Astrocyte of the hippocampus (primary cell): ENCODE measurements at regions not wholly inside any gene's neighbourhood (a gene's known extent, or its start where the extent isn't known, plus 50 kb on each side); places are given as distances from the start of the nearest gene placed in this dataset.

Source experiments
- DNase-seq: peaks from one replicate; pipeline ENCODE4 v3.0.0; 2011; ENCODE audit warnings: low read depth, low spot score

GRCh38 chr14:32003585-32003984 lies 73.5 kb upstream of the ARHGAP5 start:
- no peak for DNase-seq

GRCh38 chr14:32004300-32004699 lies 72.8 kb upstream of the ARHGAP5 start:
- DNase-seq: no peak

- no peak for DNase-seq
These were observed 71.5 kb upstream of the ARHGAP5 start for GRCh38 chr14:32005628-32006027.

- DNase-seq: no peak
These were observed 70.6 kb upstream of the ARHGAP5 start for GRCh38 chr14:32006263-32007110.

- DNase-seq: no peak
These were observed 69.2 kb upstream of the ARHGAP5 start for GRCh38 chr14:32007755-32008362.

GRCh38 chr14:32008602-32009193 lies 68.4 kb upstream of the ARHGAP5 start:
- no peak for DNase-seq

- no peak for DNase-seq
These were observed 67.7 kb upstream of the ARHGAP5 start for GRCh38 chr14:32009221-32009975.

GRCh38 chr14:32009976-32010581 lies 67.0 kb upstream of the ARHGAP5 start:
- no peak for DNase-seq

- DNase-seq: no peak
These were observed 66.4 kb upstream of the ARHGAP5 start for GRCh38 chr14:32010604-32011125.

- DNase-seq: no peak
These were observed 65.9 kb upstream of the ARHGAP5 start for GRCh38 chr14:32011225-32011624.

GRCh38 chr14:32012062-32012461 lies 65.0 kb upstream of the ARHGAP5 start:
- no peak for DNase-seq

- DNase-seq: no peak
These were observed 64.5 kb upstream of the ARHGAP5 start for GRCh38 chr14:32012571-32012970.

- DNase-seq: no peak
These were observed 64.0 kb upstream of the ARHGAP5 start for GRCh38 chr14:32013083-32013482.

GRCh38 chr14:32014057-32014456 lies 63.0 kb upstream of the ARHGAP5 start:
- DNase-seq: no peak

GRCh38 chr14:32014498-32014897 lies 62.6 kb upstream of the ARHGAP5 start:
- no peak for DNase-seq

- DNase-seq: no peak
These were observed 61.9 kb upstream of the ARHGAP5 start for GRCh38 chr14:32015166-32015565.

- DNase-seq: no peak
These were observed 59.5 kb upstream of the ARHGAP5 start for GRCh38 chr14:32017587-32017986.

- no peak for DNase-seq
These were observed 58.6 kb upstream of the ARHGAP5 start for GRCh38 chr14:32018391-32019092.

GRCh38 chr14:32019276-32019675 lies 57.8 kb upstream of the ARHGAP5 start:
- peak; percentile 19 for DNase-seq

GRCh38 chr14:32020882-32021281 lies 56.2 kb upstream of the ARHGAP5 start:
- DNase-seq: no peak

- no peak for DNase-seq
These were observed 55.8 kb upstream of the ARHGAP5 start for GRCh38 chr14:32021341-32021740.
